NCI-H526 treated with DMSO at 0.1 percent for 48 hours (cell line): ENCODE measurements at regions not wholly inside any gene's neighbourhood (a gene's known extent, or its start where the extent isn't known, plus 50 kb on each side); places are given as distances from the start of the nearest gene placed in this dataset.

ENCODE experiments used
- DNase-seq: peaks from one replicate; lab custom pipeline; 2025; lab: John Stamatoyannopoulos, UW

GRCh38 chr10:80860719-80861118 is 323.0 kb downstream of the SH2D4B start:
- no peak for DNase-seq

DNA sequence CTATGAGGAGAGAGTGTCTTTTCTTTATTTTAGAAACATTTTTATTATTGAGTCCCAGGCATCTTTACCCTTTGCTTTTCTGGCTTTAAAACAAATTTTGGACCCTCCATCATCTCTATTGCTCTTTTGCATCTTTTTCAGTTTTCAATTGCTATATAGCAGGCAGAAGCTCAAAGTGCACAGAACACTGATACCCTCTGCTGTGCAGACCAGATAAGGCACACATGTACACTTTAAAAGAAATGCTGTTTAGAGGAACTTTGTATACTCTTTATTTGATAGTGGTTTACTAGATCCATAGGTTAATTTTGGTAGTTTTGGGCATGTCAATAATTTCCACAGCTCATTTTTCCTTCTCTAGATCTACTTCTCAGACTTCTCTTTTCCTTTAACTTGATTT is 324.2 kb downstream of the SH2D4B start:
- no peak for DNase-seq

- no peak for DNase-seq
Observed at GRCh38 chr10:80870282-80870681, 332.6 kb downstream of the SH2D4B start.

GRCh38 chr10:80871083-80871482 is 333.4 kb downstream of the SH2D4B start:
- no peak for DNase-seq

DNA sequence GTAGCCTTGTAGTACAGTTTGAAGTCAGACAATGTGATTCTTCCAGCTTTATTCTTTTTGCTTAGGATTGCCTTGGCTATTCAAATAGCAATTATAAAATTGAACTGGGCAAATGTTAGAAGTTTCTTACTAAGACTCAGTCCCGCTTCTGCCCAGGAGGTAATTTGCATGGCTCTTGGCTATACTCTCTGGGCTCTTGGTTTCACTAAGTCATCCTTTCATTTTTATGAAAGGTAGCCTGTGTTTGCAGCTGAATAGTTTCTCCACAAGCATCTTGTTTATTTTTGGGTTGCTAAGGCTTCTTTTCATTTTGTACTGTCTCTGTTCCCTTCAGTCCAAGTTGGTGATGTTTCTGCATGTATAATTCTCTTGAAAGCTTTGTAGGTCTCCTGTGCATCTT is 340.6 kb downstream of the SH2D4B start:
- no peak for DNase-seq

DNA sequence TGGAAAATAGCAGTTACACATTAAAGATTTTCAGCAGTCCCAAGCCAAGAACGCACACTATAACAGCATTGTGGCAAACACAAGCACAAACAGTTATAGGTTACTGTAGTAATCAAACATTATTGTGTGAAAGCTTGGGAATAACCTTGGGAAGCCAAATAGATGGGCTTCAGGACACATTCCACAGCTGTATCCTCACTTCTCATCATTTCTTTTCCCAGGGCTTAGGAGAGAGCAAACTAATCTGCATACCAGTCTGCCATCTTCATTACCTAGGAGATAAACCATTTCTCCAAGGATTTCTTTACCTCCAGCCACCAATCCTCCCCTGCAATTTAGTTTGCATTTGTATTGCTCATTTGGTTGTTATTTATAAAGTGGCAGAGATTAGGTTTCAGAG is 352.4 kb downstream of the SH2D4B start:
- DNase-seq = no peak

- DNase-seq = no peak
Observed at GRCh38 chr10:80893256-80893655, 355.6 kb downstream of the SH2D4B start.

DNA sequence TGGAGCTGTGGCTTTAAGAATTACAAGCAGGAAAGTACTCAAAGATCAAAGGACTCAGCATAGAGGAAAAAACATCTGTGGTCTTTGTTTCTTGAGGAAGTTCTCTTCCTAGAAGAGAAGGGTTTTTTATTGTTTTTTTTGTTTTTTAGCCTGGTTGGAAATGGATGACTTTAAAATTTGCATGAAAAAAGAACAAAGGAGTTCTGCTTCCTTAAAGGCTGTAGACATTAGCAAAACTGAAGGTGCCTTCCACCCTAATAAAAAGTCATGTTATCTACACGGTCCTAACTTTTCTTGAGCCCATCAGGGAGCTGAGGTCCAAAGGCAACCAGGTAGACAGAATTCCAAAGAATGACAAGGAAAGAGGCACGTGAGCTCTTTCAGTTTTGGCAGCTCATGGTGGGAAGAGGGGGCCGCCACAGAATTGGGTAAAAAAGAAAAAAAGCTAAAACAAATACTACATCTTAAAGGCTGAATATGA is 356.6 kb downstream of the SH2D4B start:
- DNase-seq = no peak

DNA sequence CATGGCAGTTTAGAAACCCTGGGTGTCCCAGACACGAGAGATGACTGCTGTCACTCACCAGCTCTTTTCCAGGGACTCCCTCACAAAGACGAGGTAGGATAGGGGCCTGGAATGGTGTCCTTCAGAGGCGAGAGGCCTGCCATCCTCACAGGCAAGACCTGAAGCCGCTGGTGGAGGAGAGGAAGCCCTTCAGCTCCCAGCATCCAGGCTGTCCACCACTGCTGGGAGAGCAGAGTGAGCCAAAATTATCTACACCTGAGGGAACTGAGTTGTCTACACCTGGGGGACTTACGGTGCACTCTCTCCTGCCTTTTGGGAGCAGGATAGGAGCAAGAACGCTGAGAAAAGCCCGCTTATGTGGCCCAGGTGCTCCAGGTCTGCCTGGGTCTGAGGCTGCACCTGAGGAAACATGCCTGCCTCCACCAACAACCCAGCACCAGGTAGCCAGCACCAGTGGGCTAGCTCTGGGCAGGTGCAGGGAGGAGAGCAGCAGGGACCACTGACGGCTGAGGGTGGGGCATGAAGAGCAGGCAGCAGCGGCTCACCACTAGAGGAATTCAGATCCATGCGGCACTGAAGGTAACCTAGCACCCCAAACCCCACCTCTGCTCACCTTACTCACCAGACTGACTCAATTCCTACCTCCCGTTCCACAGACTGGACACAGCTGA is 357.2 kb downstream of the SH2D4B start:
- DNase-seq = no peak

DNA sequence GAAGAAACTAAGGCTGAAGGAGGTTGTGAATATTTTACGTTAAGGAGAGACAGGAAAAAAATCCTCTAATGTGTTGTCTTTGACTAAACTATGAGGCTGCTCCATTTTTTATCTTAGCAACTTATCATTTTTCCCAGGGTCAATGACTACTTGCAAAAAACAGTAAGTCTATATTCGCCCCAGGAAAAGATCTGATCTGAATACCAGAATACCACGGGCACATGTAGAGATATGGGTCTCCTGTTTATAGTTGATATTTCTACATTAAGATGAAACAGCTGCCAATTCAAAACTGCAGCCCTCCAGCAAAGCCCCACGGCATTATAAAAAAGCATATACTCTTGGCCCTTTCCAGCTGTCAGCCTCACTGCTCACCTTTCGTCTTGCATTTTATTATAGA is 358.4 kb downstream of the SH2D4B start:
- DNase-seq = no peak

- DNase-seq = no peak
Observed at GRCh38 chr10:80896959-80897358, 359.3 kb downstream of the SH2D4B start.

- peak; percentile 33 for DNase-seq
Observed at GRCh38 chr10:80900661-80901060, 363.0 kb downstream of the SH2D4B start.

- DNase-seq = no peak
Observed at GRCh38 chr10:80908611-80909010, 370.9 kb downstream of the SH2D4B start.

DNA sequence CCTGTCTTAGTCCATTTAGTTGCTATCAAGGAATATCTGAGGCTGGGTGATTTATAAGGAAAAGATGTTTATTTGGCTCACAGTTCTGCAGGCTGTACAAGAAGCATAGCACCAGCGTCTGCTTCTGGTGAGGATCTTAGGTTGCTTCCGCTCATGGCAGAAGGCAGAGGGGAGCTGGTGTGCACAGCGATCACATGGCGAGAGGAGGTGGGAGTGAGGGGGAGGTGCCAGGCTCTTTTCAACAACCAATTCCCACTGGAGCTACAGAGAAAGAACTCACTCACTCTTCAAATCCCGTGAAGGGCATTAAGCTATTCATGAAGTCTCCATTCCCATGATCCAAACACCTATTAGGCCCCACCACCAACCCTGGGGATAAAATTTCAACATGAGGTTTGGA is 371.6 kb downstream of the SH2D4B start:
- DNase-seq = no peak

- DNase-seq = no peak
Observed at GRCh38 chr10:80917636-80918035, 379.9 kb downstream of the SH2D4B start.

GRCh38 chr10:80921032-80921431 is 383.3 kb downstream of the SH2D4B start:
- DNase-seq = no peak

GRCh38 chr10:80924063-80924952 is 386.6 kb downstream of the SH2D4B start:
- DNase-seq = peak; percentile 27

DNA sequence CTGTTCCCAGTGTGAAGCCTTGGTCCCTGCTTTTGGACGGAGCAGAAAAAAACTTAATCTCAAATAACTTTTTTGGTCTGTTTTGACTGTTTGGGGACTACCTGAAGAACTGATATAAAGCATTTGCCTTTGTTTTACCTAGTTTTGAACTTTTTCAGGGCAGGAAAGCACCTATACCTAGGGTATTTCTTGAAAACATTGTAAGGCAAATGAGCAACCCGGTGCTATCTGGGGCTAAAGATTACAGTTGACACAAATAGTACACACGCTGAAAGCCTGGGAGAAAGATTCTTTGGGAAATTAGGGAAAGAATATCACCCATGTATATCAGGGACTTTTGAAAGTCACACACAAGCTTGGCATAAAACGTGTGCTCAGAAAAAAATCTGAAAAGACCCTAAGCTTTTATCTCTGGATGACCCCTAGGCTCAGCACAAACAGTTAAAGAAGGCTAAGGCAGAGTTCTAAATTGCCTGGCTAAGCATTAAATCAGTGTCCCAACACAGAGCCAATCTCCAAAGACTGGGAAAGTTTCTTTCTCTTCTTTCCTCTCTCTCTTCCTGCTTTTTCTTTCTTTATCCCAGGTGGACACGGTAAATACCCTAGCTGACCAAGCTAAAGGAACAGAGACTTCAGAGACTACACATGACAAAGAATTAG is 389.8 kb downstream of the SH2D4B start:
- DNase-seq = no peak

- DNase-seq = no peak
Observed at GRCh38 chr10:80938903-80939302, 401.2 kb downstream of the SH2D4B start.

DNA sequence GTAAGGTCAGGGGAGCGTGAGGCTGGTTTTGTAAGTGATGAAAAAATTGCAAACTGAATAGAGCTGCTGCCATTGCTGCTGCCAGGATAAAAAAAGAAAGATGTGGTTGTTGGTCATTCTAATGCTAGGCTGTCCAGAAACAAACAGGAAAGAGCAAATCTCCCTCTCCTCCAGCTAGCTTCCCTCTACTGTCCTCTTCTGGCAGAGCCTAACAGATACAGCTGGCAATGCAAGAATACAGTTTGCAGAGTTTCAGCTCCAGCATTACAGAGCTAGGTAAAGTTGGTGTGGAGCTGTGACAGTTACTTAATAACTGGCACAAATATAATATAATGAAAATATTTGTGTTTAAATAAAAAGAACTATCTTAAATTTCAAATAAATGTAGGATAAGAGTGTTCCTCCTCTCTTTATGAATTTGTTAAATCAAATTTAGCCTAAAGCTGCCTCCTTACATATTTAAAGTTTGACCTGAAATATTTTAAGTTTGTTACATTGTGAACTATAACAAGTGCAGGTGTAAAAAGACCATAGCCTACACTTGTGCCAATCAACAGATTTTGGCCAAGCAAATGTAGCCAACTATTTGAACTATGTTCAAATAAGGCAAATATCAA is 407.7 kb downstream of the SH2D4B start:
- DNase-seq = no peak

DNA sequence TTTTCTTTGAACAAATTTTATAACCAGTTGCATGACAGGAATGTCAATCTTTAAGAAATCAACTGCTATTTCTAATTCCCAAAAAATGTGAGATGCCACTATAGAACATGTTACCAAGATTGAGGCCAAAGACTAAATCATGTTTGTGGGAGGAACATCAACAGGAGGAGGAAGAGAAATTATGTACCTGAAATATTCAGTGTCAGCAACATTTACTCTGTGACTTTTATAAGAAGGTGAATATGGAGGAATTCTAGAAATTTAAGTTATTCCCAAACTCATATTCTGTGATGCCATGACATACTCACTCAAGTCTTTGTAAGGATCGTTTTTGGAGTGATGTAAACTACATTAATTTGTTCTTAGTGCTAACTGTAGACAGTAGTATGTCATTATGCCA is 408.4 kb downstream of the SH2D4B start:
- DNase-seq = no peak

- no peak for DNase-seq
Observed at GRCh38 chr10:80946957-80947726, 409.4 kb downstream of the SH2D4B start.
